GM18858 (cell line): ENCODE measurements at regions not wholly inside any gene's neighbourhood (a gene's known extent, or its start where the extent isn't known, plus 50 kb on each side); places are given as distances from the start of the nearest gene placed in this dataset.
"Not testable (repeated sequence)": the region's sequence is repeated elsewhere in the genome, so short reads cannot be mapped to it uniquely, and the experiment has no call there.

Experiments
- ATAC-seq: cut with Tn5 transposase; IDR thresholded peaks from one replicate; pipeline ENCODE4 v1.9.1; 2021; ENCODE audit not compliant: unreplicated experiment

DNA sequence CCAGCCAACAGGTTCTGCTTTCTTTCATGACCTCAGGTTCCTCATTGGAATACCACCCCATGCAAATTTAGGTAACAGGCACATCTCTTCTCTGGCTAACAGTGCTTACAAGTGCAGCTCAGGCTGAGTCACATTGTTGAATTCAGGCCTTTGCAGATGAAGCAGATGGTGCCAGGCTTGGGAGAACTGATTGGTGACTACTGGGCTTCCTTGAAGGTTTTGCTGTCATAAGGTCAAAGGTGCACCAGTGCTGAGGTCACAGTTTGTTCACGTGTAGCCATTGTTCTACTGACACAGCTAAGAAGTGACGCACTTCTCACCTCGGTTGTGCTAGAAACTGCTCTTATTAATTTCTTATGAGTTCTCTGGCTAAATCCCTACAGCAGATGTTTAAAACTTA lies 128.6 kb upstream of the BMPER start:
- ATAC-seq, result no peak

DNA sequence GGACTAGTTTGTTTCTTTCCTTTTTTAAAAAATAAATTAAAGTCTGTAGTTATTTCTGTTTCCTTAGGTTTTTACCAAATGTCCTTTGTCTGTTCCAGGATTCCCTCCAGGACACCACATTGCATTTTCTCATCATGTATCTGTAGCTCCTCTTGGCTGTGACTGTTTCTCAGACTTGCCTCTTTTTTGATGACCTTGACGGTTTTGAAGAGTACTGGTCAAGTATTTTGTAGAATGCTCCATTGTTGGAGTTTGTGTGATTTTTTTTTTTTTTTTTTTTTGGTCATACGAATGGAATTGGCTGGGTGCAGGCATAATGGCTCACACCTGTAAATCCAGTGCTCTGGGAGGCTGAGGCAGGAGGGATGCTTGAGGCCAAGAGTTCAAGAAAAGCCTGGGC lies 127.1 kb upstream of the BMPER start:
- ATAC-seq, result no peak

DNA sequence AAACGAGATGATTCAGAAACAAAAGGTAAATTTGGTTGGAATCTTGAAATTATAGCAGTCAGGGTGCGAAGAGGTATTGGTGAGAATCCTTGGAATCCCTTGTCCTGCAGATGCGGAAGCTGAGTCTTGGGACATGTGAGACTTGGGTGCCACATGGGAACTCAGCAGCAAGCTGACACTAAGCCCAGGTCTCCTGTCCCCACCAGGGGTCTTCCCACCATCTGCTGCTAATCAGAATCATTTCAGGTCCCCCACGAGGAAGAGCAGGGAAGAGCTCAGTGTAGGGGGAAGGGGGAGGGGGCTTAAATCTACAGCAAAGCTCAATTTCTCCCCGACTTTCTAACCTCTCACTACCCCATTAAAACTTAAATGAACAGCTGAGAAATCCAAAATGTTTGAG lies 126.1 kb upstream of the BMPER start:
- no peak for ATAC-seq

DNA sequence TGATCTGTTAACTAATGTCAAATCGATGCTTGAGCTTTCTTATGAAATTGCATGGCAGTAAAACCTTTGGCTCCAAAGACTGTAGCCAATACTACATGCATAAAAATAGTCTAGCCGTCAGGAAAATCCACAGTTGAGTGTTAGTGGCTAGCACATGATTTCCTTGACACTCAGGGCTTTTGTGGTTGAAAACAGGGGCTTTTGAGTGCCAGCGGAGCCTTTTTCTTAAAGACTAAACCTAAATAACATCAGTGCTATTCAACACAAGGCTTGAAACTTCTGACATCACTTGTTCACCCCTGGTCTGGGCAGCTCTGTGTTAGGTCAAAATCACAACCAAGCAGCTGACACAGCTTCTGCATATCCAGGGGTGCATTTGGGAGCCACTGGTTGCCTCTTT lies 124.2 kb upstream of the BMPER start:
- no peak for ATAC-seq

DNA sequence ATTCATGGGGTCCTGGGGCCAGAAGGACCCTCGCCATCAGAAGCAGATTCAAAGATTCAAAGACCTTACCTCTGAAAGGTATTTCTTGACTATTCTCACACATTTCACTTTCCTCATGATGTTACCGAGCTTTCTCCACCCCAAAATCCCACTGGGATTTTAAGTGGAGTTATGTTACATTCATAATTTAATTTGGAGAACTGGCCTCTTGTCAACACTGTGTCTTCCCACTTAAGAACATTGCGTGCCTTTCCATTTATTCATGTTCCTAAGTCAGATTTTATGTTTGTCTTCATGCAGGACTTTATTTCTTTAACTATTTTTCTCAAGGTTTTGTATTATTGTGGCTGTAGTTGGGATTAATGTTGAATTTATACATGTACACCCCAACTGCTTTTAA lies 123.5 kb upstream of the BMPER start:
- no peak for ATAC-seq

DNA sequence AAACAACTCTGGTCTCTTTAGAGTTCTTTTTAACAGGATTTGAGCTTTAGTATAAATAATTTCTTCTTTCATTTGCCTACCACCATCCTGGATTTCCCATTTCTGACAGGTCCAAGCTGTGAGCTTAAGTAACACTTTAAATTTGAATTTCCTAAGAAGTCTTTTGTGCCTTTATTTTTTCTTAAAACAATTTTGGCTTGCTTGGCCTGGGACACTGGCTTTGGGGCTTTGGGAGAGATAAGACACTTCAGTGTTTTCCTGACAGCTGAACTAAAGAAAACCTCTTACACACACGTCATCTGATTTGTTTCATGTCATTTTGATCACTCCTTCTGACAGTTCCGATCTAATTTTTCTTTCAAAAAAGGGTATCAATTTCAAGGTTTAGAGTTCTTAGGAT lies 121.3 kb upstream of the BMPER start:
- no peak for ATAC-seq

DNA sequence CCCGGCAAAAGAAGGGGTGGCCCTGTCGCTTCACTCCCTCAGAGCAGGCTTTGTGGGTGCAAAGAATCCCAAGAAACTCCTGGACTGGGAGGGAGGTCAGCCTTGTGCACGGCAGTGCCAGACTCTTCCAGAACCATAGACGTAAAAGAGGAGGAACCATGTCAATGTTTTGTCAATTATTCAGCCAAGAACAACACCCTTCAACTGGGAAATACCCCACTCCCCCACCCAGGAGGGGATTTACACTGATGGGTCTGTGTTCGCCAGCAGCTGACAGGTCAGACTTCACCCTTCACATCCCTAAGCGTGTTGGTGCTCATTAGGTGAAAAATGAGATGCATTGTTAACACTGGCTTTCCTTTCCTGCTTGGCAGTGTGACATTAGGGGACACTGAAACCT lies 116.8 kb upstream of the BMPER start:
- ATAC-seq, result no peak

DNA sequence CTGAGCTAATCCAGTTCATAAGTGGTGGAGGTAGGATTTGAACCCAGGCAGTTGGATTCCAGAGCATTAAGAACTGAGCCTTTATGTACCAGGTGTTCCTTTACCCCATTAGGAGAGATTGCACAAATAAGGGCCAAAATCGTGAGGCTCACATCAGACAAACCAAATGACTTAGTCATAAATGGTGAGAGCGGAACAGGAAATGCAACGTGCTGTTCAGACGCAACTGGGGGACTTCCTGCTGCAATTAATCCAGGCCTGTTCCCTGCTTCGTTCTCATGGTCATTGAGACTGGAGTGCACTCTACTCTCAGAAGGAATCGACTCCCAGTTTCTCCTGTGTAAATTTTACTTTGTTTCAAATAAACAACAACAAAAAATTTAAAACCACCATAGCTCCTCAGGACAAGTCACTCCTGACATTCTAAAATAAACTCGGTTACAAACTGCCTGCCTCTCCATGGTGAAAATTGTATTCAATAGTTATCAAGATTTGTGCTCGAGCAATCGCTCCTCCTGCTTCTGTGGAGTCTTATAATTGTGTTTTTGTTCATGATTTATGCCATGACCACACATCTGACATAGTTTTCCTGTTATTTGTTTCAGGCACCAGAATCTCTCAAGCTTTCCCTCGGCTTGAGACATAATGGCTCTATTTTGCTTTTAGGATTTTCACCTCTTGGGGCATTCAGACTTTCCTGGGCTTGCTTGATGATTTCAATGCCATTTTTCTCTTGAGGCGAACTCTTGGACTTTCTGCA lies 115.3 kb upstream of the BMPER start:
- ATAC-seq, result no peak

DNA sequence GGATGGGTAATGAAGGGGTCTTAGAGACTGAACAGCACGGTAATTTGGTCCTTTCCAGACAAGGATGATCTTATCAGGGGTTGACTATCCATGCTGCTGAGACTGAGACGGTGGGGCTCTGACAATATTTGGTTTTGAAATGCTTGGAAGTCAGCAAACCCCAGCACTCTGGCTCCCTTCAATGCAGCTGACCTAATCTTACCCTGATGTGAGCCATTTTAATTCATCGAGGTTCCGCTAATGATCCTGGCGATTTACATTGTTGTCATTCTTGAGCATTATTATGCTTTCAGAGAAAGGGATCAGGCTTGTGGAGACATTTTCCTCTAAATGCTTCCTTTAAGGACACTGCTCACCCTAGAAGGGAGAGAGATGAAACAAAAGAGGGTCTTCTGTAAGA lies 114.6 kb upstream of the BMPER start:
- no peak for ATAC-seq

DNA sequence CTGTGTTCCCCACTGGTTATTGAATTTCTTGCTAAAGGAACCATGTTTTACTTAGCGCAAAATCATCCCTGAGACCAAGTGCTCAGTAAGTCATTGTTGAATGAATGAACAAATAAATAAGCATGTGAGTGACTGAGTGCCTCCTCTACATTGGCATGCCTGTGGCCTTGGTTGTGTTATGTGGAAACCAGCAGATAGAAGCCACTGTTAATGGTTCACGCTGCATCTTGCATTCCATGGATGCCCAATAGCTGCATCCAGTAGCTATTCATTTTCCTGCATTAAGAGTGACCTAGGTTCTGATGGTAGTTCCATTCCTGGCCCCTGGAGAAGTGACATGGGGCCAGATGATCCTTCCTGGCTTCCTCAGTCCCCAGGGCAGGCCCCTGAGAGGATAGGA lies 113.3 kb upstream of the BMPER start:
- ATAC-seq, result no peak

DNA sequence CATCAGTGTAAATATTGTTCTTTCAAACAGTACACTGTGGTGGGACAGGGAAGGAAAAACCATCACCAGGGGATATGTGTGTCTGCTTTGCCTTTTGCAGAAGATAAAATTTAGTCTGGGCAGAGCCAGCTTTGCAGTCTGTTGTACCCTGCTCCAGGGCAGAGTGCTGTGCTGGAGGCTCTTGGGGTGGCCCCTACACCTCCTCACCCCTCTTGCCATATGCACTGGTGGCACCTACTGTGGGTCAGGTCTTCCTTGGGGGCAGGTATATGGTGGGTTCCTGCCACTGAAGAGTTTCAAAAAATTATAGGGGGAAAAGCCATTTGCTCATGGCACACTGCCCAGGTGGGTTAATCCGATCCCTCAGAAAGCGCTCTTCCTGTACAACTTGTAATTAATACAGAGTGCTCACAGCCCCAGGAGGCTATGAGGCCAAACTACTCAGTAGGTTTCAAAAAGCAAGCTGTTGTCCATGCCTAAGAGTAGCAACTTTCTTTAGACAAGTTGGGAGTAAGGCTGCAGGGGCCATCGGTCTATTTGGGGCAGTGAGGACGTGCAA lies 112.7 kb upstream of the BMPER start:
- no peak for ATAC-seq

DNA sequence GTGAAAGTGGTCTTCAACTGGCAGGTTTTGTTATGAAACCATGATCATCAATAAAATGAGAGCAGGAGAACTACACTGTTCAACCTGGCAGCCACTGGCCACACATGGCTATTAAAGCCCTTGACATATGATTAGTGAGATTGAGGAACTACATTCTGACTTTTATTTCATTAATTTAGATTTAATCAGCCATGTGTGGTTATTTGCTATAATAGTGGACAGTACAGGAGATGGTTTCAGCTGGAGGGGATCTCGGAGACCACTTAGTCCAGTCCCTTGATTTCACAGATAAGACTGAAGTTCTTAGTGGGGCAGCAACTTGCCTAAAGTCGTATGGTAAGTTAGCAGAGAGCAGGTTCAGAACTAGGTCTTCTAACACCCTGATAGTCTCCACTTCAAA lies 111.7 kb upstream of the BMPER start:
- no peak for ATAC-seq

DNA sequence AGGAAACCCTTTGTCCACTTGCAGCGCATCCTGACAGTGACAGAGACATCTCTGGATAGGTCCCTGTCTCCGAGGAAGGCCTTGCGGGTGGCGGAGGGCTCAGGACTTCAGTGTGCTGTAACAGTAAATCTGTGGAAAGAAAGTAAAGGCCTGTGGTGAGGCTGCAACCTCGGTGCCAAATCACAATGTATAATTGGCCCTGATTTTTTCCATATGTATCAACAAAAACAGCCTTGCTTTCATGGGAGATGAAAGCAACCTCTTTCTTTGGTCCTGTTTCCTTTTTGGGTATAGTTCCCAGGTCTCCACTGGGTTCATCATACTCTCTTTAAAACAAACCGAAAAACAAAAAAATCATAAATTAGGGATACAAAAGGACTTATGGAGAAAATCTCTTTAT lies 110.9 kb upstream of the BMPER start:
- no peak for ATAC-seq

DNA sequence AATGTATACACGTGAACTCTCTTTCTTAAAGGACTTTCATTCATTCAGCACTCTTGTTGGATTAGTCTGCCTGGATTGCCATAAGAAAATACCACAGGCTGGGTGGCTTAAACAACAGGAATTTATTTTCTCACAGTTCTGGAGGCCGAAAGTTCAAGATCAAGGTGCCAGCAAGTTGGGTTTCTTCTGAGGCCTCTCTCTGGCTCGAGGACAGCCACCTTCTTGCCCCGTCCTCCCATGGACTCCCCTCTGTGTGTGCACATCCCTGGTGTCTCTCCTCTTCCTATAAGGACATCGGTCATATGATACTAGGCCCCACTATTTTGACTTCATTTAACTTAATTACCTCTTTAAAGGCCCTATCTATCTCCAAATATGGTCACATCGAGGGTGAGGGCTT lies 110.4 kb upstream of the BMPER start:
- no peak for ATAC-seq

DNA sequence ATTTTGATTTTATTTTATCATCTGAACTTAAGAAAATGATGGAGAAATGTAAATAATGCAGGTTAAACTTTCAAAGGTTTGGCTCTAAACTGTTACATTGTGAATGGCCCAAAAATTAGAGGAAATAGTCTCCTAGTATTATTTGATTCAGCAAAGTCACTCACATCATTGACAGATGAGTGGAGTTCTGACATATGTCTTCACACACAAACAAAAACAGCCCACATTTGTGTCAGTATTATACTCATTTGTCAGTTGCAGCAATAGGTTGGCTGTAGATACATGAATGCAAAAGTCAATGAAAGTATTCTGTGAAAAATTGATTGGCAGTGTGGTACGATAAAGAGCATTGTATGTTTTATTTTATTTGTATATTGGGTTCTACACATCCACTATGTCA lies 108.8 kb upstream of the BMPER start:
- ATAC-seq, result no peak

DNA sequence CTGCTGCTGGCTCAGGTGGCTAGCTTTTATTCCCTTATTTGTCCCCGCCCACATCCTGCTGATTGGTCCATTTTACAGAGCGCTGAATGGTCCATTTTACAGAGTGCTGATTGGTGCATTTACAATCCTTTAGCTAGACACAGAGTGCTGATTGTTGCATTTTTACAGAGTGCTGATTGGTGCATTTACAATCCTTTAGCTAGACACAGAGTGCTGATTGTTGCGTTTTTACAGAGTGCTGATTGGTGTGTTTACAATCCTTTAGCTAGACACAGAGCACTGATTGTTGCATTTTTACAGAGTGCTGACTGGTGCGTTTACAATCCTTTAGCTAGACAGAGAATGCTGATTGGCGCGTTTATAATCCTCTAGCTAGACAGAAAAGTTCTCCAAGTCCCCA lies 107.8 kb upstream of the BMPER start:
- ATAC-seq, result not testable (repeated sequence)

DNA sequence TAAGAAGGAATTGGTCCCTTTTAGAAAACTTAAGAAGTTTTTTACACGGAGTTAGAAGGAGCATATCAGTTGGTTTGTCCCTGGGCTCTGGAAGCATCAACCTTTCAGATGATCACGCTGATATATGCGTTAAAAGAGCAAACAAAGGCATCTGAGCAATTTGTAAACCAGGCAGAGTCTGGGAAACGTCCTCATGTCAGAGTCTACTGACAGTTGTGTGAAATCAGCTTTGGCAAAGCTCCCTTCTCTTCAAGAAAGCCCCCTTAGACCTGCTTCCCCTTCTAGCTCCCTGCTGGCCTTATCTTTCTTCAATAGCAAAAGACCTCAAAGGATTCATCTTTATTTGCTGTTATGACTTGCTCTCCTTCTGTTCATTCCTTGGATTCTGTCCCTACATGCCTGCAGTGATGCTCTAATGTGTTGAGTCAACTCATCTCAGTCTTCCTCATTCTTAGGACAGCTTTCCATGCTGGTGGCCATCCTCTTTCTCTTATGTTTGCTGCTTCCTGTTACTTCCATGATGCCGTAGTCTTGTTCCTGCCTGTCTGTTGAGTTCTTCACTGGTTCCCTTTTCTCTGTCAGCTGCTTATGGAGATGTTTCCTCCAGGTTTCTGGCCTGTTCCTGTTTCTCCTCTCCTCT lies 106.5 kb upstream of the BMPER start:
- ATAC-seq, result no peak

DNA sequence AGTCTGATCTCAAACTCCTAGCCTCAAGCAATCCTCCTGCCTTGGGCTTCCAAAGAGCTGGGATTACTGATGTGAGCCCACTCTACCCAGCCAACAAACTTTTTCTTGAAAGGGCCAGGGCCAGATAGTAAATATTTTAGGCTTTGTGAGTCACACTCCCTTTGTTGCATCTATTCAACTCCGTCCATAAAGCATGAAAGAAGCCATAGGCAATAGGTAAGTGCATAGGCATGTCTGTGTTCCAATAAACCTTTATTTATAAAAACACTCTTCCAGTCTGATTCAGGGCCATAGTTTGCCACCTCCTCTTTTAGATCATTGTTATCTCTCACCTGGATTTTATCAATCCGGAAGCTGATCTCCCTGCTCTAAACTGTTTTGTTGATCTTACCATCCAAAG lies 105.6 kb upstream of the BMPER start:
- ATAC-seq, result no peak

DNA sequence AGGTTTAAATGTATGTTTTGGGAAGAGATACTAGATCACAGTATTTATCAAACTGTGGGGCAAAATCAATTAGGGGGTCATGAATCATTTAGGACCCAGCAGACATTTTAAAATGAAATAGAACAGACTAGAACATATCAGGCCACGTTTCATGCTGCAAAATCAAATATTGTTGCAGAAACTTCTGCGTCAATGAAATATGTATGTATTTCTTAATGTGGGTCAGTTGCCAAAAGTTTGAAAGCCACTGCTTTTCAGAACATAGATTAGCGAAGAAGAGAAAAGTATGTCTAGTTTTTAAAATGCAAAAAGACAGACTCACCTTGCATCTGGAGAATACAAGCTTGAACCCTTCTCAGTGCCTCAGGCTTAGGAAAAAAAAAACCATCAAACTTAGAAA lies 102.7 kb upstream of the BMPER start:
- no peak for ATAC-seq

DNA sequence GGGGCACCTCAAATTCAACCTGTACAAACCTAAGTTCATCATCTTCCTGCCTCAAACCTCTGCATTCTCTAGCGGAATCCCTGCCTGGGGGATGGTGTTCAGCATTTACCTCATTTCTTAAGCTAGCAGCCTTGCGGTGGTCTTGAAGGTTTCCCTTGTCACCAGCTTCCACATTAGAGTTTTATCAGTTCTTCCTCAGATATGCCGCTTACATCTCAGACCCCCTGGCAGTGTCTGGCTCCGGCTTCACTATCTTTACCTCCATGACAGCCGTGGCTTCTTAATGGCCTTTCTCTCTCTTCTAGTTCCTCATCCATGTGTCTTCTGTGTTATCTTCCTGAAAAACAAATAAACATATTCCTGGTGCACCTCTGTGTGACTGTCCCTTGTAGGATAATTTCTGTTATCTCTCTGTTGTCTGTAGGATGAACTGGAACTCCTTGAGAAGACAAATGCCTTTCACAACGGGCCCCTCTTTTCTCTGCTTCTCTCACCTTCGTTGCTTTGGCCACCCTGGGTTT lies 101.1 kb upstream of the BMPER start:
- no peak for ATAC-seq

DNA sequence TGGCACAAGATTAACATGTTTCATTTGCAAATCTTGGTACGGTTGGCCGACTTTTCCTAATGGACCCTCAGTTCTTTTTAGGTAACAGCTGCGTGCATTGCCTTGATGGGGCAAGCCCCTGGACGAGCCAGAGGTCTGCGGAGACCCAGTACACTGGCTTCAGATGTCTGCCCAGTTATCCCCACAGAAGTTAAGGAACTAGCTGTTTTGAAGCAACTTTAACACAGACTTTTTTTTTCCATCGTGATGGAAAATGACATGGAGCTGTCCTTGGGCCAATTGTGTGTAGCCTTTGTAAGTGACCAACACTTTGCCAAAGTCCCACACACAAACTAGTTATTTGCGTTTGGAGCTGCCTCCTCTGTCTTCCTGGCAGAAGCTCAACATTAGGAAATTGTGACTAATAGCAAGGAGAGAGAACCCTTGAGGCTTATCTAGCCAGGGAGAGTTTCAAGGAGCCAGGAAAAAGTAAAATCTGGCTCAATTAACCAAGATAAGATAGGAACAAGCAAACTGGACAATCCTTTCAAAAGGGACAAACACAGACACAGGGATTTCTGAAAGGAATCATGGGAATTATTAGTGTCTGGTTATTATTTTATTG lies 99.6 kb upstream of the BMPER start:
- ATAC-seq, result no peak
